H1 (cell line): ENCODE measurements at regions not wholly inside any gene's neighbourhood (a gene's known extent, or its start where the extent isn't known, plus 50 kb on each side); places are given as distances from the start of the nearest gene placed in this dataset.

Experiments
- CTCF ChIA-PET: fragments of 300-600 bp; sonication (Branson Sonifier 250); formaldehyde crosslinking; loops from one replicate; lab custom pipeline; 2021; ENCODE audit not compliant: partially characterized antibody; lab: Charles Lee
- POLR2A ChIA-PET: fragments of 300-600 bp; sonication (Branson Sonifier 250); formaldehyde crosslinking; loops from one replicate; lab custom pipeline; 2021; ENCODE audit warnings: inconsistent platforms; ENCODE audit not compliant: partially characterized antibody; lab: Charles Lee
- DNase-seq, 2 experiments: peaks; one replicate each; pipeline versions ENCODE4 v3.0.0 to v3.0.0-alpha.2; 2010 to 2022; ENCODE audit warnings: low spot score in 2 of 2, low read depth in 1 of 2, mixed read lengths in 1 of 2
- FAIRE-seq: peaks from 2 replicates; lab custom pipeline; 2011; peaks lifted over from hg19 to GRCh38; lab: Jason Lieb, UNC
- H2AFZ ChIP-seq: 2 replicates; pipeline ENCODE4 v1.8.1; 2012; ENCODE audit warnings: low read length, inconsistent platforms
- H2AK5ac ChIP-seq: 2 replicates; pipeline ENCODE4 v1.6.1; 2013; ENCODE audit warnings: low read depth, low read length
- H2BK120ac ChIP-seq: replicated peaks from 2 replicates; pipeline ENCODE3; 2013; ENCODE audit warnings: low read depth, low read length, inconsistent platforms
- H2BK12ac ChIP-seq: 2 replicates; pipeline ENCODE4 v1.6.1; 2013; ENCODE audit warnings: low read depth, low read length
- H2BK15ac ChIP-seq: 2 replicates; pipeline ENCODE4 v1.6.1; 2013; ENCODE audit warnings: low read length
- H2BK20ac ChIP-seq: 2 replicates; pipeline ENCODE4 v1.6.1; 2013; ENCODE audit warnings: low read length
- H2BK5ac ChIP-seq: 2 replicates; pipeline ENCODE4 v1.6.1; 2013; ENCODE audit warnings: low read depth, low read length
- H3K14ac ChIP-seq: 2 replicates; pipeline ENCODE4 v1.6.1; 2013; ENCODE audit warnings: inconsistent platforms; ENCODE audit not compliant: insufficient read length
- H3K18ac ChIP-seq: 2 replicates; pipeline ENCODE4 v1.6.1; 2013; ENCODE audit warnings: low read length; ENCODE audit errors: extremely low read depth
- H3K23ac ChIP-seq: 2 replicates; pipeline ENCODE4 v1.6.1; 2013; ENCODE audit warnings: inconsistent platforms; ENCODE audit not compliant: insufficient read length
- H3K23me2 ChIP-seq: 2 replicates; pipeline ENCODE4 v1.6.1; 2013; ENCODE audit warnings: low read depth, low read length
- H3K27ac ChIP-seq: 2 replicates; pipeline ENCODE4 v1.6.1; 2011; ENCODE audit warnings: low read depth, low read length, inconsistent platforms
- H3K27me3 ChIP-seq, 4 experiments: replicated peaks in 1 of 4; 1 replicate in 1 of 4; 2 replicates in 3 of 4; pipeline versions ENCODE4 v1.6.1 to v1.8.1; 2011 to 2013; ENCODE audit warnings: low read length in 3 of 4, mild to moderate bottlenecking in 3 of 4, inconsistent platforms in 2 of 4, mixed read lengths in 2 of 4, moderate library complexity in 1 of 4; ENCODE audit not compliant: control insufficient read depth in 3 of 4, insufficient read depth in 3 of 4; ENCODE audit errors: extremely low read depth in 1 of 4
- H3K36me3 ChIP-seq, 4 experiments: 2 replicates each; pipeline versions ENCODE4 v1.6.1 to v1.8.1; 2011 to 2013; ENCODE audit warnings: mild to moderate bottlenecking in 4 of 4, low read length in 3 of 4, moderate library complexity in 2 of 4, control low read depth in 1 of 4, inconsistent platforms in 1 of 4; ENCODE audit not compliant: insufficient read depth in 4 of 4, control insufficient read depth in 2 of 4
- H3K4ac ChIP-seq: replicated peaks from 2 replicates; pipeline ENCODE3; 2013; ENCODE audit warnings: low read length, low read depth, mixed read lengths, inconsistent platforms; ENCODE audit not compliant: insufficient read length
- H3K4me1 ChIP-seq, 4 experiments: replicated peaks in 1 of 4; 1 replicate in 1 of 4; 2 replicates in 3 of 4; pipeline versions ENCODE4 v1.6.1 to v1.8.1; 2011 to 2013; ENCODE audit warnings: low read length in 3 of 4, inconsistent platforms in 2 of 4, mixed read lengths in 1 of 4; ENCODE audit not compliant: insufficient read depth in 4 of 4, control insufficient read depth in 3 of 4
- H3K4me2 ChIP-seq, 2 experiments: 2 replicates each; pipeline versions ENCODE4 v1.6.1 to v1.8.1; 2011 to 2013; ENCODE audit warnings: low read depth in 2 of 2, low read length in 2 of 2, control low read depth in 1 of 2, inconsistent platforms in 1 of 2, mild to moderate bottlenecking in 1 of 2; ENCODE audit not compliant: insufficient read depth in 1 of 2
- H3K4me3 ChIP-seq, 4 experiments: fragments of 200-600, 300-600 bp in 1 of 4; sonication (generic), shearing (Covaris generic), sonication (Bioruptor Twin) in 1 of 4; 2 replicates each; pipeline versions ENCODE4 v1.5.1 to v1.8.1; 2011 to 2016; ENCODE audit warnings: low read length in 4 of 4, low read depth in 3 of 4, control low read depth in 2 of 4, inconsistent platforms in 2 of 4, mild to moderate bottlenecking in 2 of 4, mixed read lengths in 1 of 4, moderate library complexity in 1 of 4; ENCODE audit not compliant: insufficient read depth in 2 of 4; ENCODE audit errors: extremely low read depth in 1 of 4
- H3K56ac ChIP-seq: replicated peaks from 2 replicates; pipeline ENCODE3; 2013; ENCODE audit warnings: low read depth, mild to moderate bottlenecking, mixed read lengths, low read length, inconsistent platforms; ENCODE audit not compliant: insufficient read length
- H3K79me1 ChIP-seq: 2 replicates; pipeline ENCODE4 v1.6.1; 2013; ENCODE audit warnings: low read depth, low read length, control low read depth
- H3K79me2 ChIP-seq, 2 experiments: 2 replicates each; pipeline versions ENCODE4 v1.6.1 to v1.8.1; 2012 to 2013; ENCODE audit warnings: low read length in 2 of 2, mild to moderate bottlenecking in 2 of 2, inconsistent platforms in 1 of 2; ENCODE audit not compliant: insufficient read depth in 2 of 2, control insufficient read depth in 1 of 2
- H3K9ac ChIP-seq, 4 experiments: replicated peaks in 1 of 4; 1 replicate in 1 of 4; 2 replicates in 3 of 4; pipeline versions ENCODE4 v1.6.1 to v1.8.1; 2011 to 2013; ENCODE audit warnings: low read depth in 3 of 4, low read length in 3 of 4, control low read depth in 2 of 4, mild to moderate bottlenecking in 2 of 4, moderate library complexity in 2 of 4, inconsistent platforms in 1 of 4; ENCODE audit errors: extremely low read depth in 1 of 4
- H3K9me3 ChIP-seq, 2 experiments: 2 replicates each; pipeline versions ENCODE4 v1.6.1 to v1.8.1; 2012 to 2013; ENCODE audit warnings: mild to moderate bottlenecking in 2 of 2, moderate library complexity in 2 of 2, control low read depth in 1 of 2, inconsistent platforms in 1 of 2, low read depth in 1 of 2, low read length in 1 of 2, mixed read lengths in 1 of 2; ENCODE audit not compliant: insufficient read depth in 2 of 2
- H4K20me1 ChIP-seq, 2 experiments: replicated peaks in 1 of 2; 2 replicates each; pipeline versions ENCODE3 to v1.8.1; 2011 to 2013; ENCODE audit warnings: inconsistent platforms in 2 of 2, low read length in 2 of 2, mild to moderate bottlenecking in 1 of 2; ENCODE audit not compliant: insufficient read depth in 2 of 2, control insufficient read depth in 1 of 2
- H4K5ac ChIP-seq: 2 replicates; pipeline ENCODE4 v1.6.1; 2013; ENCODE audit warnings: low read length, low read depth, mixed read lengths, inconsistent platforms; ENCODE audit not compliant: insufficient read length
- H4K8ac ChIP-seq: 2 replicates; pipeline ENCODE4 v1.8.0; 2013; ENCODE audit warnings: mild to moderate bottlenecking, moderate library complexity, low read length, inconsistent platforms; ENCODE audit not compliant: insufficient read depth; ENCODE audit errors: extremely low read depth
- H4K91ac ChIP-seq: replicated peaks from 2 replicates; pipeline ENCODE3; 2013; ENCODE audit warnings: low read length, mixed read lengths, inconsistent platforms; ENCODE audit not compliant: insufficient read length
- CHD1 ChIP-seq: IDR thresholded peaks from 2 replicates; pipeline ENCODE4 v1.6.1; 2012; ENCODE audit warnings: low read depth, low read length, improper control_type of control experiment
- JUND ChIP-seq: IDR thresholded peaks from 2 replicates; pipeline ENCODE4 v1.6.1; 2011; ENCODE audit warnings: mild to moderate bottlenecking, improper control_type of control experiment, low read length
- SRF ChIP-seq: IDR thresholded peaks from 2 replicates; pipeline ENCODE4 v1.6.1; 2011; ENCODE audit warnings: mild to moderate bottlenecking, low read depth, low read length, moderate library complexity
- WGBS, 2 experiments: shearing (Covaris generic) in 1 of 2; methylation state at CpG; one replicate each; pipeline versions ENCODE4 v1.1.6 to v1.1.7; 2013 to 2015; ENCODE audit warnings: low lambda C conversion rate in 2 of 2, mixed read lengths in 2 of 2, inconsistent platforms in 1 of 2, low coverage in 1 of 2, missing lambda C conversion rate in 1 of 2; ENCODE audit not compliant: insufficient replicate concordance in 2 of 2, insufficient coverage in 1 of 2, insufficient read length in 1 of 2; ENCODE audit errors: extremely low coverage in 1 of 2, missing lambda C conversion rate in 1 of 2; 5-methylcytosine and 5-hydroxymethylcytosine counted together

GRCh38 chr6:78580923-78581322, 286.4 kb upstream of the IRAK1BP1 start:
- H3K14ac ChIP-seq = no peak overlapping the region
- no peaks in the 10 kb centered on the region; a peak in 1 of 7 replicates for H3K4me1 ChIP-seq
- no peak for DNase-seq
- no peak overlapping the region for H3K9ac ChIP-seq
- CTCF ChIA-PET = no interaction called here
- H4K5ac ChIP-seq = no peak overlapping the region
- no peak overlapping the region for H4K8ac ChIP-seq
- no peak overlapping the region for H2BK12ac ChIP-seq
- H3K36me3 ChIP-seq = no peaks in the 10 kb centered on the region
- H2BK15ac ChIP-seq = no peak overlapping the region
- no peaks in the 10 kb centered on the region for H3K23me2 ChIP-seq
- TF ChIP-seq JUND = no peak
- no peak for TF ChIP-seq SRF
- TF ChIP-seq CHD1 = no peak
- TF ChIP-seq, all 59 proteins: peak for 0
- Histone ChIP-seq H3K18ac (no peak overlapping the region), H3K27me3 (no peaks in the 10 kb centered on the region), H3K79me2 (no peaks in the 10 kb centered on the region), H2BK5ac (no peak overlapping the region), H2AFZ (no peak overlapping the region), H2BK120ac (no peak overlapping the region), H2AK5ac (no peak overlapping the region), H3K27ac (no peak overlapping the region), H3K56ac (no peak overlapping the region), H3K4me2 (no peak overlapping the region), H4K91ac (no peak overlapping the region), H4K20me1 (no peaks in the 10 kb centered on the region), H2BK20ac (no peak overlapping the region), H3K9me3 (no peaks in the 10 kb centered on the region), H3K4me3 (no peak overlapping the region), H3K4ac (no peak overlapping the region), H3K79me1 (no peaks in the 10 kb centered on the region), H3K23ac (no peak overlapping the region)
- whole genome bisulfite sequencing, 2 experiments = 74% methylated on average over 2 of the region's 2 CpGs; no CpG with 5 or more reads in 1 of the 2 experiments
- FAIRE-seq = no peak
- POLR2A ChIA-PET = no interaction called here
